Erythroblast (primary cell): ENCODE measurements at regions not wholly inside any gene's neighbourhood (a gene's known extent, or its start where the extent isn't known, plus 50 kb on each side); places are given as distances from the start of the nearest gene placed in this dataset.

Experiments used
- DNase-seq, 2 experiments: peaks; one replicate each; lab custom pipeline; 2025; lab: John Stamatoyannopoulos, UW
- GATA1 ChIP-seq: IDR thresholded peaks from 2 replicates; pipeline ENCODE4 v1.6.1; 2011; ENCODE audit warnings: low read depth, mild to moderate bottlenecking, control low read depth, low read length, moderate library complexity
- POLR2A ChIP-seq: IDR thresholded peaks from 2 replicates; pipeline ENCODE4 v1.6.1; 2011; ENCODE audit warnings: mild to moderate bottlenecking, low read length

- peak in 1 of 2 experiments; percentile 8 for DNase-seq
Observed at GRCh38 chr12:93060666-93061472, 131.8 kb upstream of the EEA1 start.

DNA sequence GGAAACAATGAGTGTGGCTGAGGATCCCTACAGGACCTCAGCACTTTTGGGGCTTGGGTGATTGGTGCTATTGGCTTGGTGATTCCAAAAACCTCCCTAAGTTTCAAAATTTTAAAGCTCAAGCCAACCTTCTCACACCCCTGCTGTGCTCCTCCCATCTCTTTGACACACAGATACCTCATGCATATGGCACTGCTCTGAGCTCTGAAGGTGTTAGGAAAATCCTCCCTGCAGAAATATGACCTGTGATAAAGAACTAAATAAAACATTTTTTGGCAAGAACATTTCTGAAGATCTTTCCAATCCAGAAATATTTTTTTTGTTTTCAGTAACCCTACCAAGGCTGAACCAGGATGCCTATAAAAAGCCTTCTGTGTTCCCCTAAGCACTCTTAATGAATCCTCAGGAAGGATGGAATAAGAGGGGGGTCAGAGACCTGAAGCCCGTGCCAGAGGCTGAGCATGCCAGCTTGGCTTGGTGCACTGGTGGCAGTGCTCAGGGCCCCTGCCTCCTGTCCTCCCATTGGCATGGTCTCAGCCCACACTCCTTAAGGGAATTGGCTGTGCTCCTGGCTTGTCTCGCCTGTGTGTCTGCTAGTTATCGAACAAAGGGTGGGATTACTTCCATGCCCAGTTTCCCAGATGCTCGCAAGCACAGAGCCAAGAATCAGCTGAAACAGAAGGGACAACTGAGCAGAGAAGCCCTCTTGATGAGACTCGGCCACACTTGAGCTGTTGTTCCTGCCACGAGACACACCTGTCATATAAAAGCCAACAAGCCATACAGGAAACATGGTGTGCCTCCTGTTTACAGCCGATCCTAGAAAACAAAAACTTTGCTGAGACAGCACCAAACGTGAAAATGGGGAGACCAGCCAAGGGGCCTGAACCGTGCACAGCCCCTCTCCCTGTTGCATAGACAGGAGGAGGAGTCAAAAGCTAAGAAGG lies 132.7 kb upstream of the EEA1 start:
- no peak for DNase-seq
- TF ChIP-seq GATA1 (no peak), POLR2A (no peak)

More at GRCh38 chr12:93060666-93061472, 131.8 kb upstream of the EEA1 start:
- TF ChIP-seq POLR2A (no peak), GATA1 (no peak)

DNA sequence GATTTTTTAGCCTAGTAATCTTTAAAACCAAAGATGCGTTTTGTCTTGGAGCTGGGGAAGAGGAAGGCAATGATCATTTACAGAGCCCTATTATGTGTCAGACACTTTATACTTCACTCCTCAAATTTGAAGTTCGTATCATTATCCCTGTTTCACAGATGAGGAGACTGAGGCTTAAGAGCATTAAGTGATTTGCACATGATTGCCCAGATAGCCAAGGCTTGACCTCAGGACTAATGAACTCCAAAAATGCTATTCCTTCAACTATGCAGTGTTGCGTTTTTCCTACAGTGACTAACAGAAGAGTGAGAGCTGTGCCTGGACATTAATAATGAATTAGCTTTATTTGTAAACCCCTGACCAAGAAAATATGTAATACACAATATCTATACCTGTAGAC lies 136.8 kb upstream of the EEA1 start:
- DNase-seq = no peak
- TF ChIP-seq POLR2A = no peak
- TF ChIP-seq GATA1 = no peak

GRCh38 chr12:93072340-93072739 lies 143.2 kb upstream of the EEA1 start:
- TF ChIP-seq GATA1 (no peak), POLR2A (no peak)
- no peak for DNase-seq

DNA sequence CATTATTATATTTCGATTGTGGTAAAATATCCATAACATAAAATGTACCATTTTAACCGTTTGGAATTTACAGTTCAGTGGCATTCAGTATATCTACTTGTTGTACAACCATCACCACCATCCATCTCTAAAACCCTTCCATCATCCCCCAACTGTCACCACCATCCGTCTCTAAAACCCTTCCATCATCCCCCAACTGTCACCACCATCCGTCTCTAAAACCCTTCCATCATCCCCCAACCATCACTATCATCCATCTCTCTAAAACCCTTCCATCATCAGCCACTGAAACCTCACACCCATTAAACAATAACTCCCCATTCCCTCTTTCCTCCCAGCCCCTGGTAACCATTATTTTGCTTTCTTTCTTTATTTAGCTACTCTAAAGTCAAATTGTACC lies 144.2 kb upstream of the EEA1 start:
- DNase-seq = no peak
- TF ChIP-seq POLR2A (no peak), GATA1 (no peak)

- DNase-seq = no peak
- TF ChIP-seq POLR2A (no peak), GATA1 (no peak)
Observed at GRCh38 chr12:93078059-93078458, 149.0 kb upstream of the EEA1 start.

DNA sequence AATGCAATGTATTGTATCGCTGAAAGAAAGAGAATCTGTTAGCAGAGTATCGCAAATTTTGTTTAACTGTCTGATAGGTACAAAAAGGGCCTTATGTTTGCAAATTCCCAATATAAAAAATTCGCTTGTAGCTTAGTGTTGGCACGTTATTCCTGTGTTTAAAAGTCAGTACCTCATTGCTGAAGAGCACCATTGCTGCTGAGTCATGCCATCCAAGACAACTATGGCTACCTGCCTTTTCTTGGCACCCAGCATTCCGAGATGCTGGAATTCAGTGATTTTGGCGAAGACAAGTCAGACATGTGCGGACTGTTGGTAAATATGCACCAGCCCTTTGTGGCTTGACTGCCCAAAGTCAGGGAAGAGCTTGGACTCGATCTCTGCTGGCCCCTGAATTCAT lies 149.5 kb upstream of the EEA1 start:
- TF ChIP-seq POLR2A (no peak), GATA1 (no peak)
- DNase-seq = no peak

DNA sequence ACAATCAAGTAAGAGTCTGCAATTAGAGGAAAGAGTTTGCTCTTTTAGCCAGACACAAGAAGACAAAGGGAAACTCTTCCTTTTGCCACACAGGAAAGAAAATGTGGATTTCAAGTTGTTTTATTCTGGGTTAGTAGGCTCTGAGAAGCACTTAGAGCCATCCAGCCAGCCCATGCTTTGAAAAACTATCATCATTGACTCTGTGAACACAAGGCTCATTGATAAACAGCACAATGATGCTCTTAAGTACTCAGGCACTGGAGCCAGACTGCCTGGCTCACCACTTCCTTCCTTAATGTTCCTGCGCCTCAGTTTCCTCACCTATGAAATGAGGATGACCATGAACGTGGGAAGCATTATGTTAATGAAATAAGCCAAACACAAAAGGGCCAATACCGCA lies 150.2 kb upstream of the EEA1 start:
- TF ChIP-seq GATA1 (no peak), POLR2A (no peak)
- no peak for DNase-seq

DNA sequence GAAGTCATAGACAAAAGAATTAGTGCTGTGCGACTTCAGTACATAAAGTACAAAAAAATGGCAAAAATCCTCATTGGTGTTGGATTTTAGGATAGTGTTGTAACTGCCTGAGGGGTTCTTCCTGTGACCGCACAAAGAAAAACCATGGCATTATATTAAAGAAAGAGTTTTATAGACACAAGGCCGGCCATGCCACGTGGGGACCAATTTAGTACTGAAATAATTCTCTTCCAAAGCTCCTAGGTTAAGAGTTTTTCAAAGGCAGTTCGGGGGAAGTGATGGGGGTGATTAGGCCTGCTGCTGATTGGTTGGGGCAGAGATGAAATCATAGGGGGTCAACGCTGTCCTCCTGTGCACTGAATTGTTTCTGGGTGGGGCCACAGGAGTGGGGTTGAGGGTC lies 150.9 kb upstream of the EEA1 start:
- TF ChIP-seq POLR2A (no peak), GATA1 (no peak)
- DNase-seq = no peak

DNA sequence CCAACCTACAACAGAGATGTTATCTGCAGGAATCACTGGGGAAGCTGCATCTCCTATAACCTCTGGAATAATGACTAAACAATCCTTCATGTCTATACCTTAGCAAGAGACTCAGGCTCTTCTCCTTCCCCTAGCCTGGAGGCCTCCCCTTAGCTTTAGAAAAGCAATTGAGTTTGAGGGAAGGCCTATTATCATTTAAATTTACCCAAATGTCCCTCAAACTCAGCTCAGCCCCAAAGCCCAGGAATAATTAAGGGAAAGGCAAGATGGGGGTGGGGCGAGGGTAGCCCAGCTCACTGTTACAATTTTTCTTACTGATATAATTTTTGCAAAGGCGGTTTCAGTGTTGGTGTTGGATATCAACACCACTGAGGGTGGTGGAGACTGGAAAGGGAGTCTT lies 151.4 kb upstream of the EEA1 start:
- TF ChIP-seq GATA1 = no peak
- no peak for TF ChIP-seq POLR2A
- DNase-seq = no peak

DNA sequence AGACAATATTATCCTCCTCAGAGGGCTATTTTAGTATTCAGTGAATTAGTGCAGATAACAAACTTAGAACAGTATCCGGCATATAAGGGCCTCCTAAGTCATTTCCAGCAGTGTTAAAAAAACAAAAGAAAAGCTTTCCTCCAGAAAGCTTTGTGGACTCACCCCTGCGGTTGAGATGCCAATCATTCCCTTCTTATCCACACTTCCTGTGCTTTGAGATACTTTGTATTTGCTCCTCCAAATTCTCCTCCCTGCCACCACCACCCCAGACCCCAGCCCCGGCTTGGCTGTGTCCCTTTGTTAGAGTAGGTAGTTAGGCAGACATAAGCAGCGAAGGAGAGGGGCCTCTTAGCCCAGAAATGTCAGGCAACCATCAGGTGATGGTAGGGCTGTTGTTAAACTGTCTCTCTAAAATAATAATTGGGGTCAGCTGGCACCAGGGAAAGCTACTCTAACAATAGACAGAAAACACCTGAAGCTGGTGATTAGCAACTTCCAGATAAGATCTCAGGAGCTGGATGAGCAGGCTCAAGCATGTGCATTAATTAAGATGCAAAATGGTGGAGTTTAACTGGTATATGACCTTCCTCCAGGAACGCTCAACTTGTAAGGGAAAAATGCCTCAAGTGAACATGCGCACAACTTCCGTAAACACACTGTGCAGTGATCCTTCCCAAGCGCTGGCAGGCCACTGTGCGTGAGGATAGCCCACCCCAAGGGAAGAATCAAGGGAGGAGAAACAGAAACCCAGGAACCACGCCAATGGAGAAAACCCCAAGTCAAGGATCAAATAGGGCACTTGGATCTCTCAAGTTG lies 152.1 kb upstream of the EEA1 start:
- DNase-seq = no peak
- TF ChIP-seq POLR2A (no peak), GATA1 (no peak)

GRCh38 chr12:93081810-93082165 lies 152.7 kb upstream of the EEA1 start:
- TF ChIP-seq POLR2A (no peak), GATA1 (no peak)
- no peak for DNase-seq

DNA sequence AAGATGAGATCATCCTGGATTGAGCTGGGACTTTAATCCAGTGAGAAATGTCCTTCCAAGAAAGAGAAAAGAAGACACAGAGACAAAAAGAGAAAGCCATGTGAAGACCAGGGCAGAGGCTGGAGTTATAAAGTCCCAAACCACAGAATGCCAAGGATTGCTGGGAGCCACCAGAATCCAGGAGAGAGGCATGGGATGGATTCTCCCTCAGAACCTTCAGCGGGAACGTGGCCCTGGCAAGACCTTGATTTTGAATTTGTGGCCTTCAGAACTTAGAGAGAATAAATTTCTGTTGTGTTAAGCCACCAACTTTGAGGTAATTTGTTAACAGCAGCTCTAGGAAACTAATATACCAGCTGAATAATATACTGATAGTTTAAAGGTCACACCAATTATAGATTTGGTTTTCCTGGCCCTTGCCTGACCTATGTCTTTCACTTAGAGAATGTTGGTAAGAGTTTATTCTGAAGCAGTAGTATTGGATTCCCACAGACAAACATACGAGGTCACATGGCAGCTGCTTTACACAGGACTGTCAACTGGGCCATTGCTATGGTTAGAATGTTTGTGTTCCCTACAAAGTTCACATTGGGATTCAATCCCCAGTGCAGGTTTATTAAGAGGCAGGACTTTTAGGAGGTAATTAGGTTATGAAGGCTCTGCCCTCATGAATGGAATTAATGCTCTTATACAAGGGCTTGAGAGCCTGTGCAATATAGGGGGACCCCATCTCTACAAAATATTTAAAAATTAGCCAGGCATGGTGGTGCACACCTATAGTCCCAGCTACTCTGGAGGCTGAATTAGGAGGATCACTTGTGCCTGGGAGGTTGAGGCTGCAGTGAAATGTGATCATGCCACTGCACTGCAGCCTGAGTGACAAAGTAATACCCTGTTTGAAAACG lies 156.5 kb upstream of the EEA1 start:
- TF ChIP-seq GATA1 (no peak), POLR2A (no peak)
- DNase-seq = no peak
